ENCODE measurements at regions not wholly inside any gene's neighbourhood (a gene's known extent, or its start where the extent isn't known, plus 50 kb on each side); places are given as distances from the start of the nearest gene placed in this dataset.
"Not testable (repeated sequence)": the region's sequence is repeated elsewhere in the genome, so short reads cannot be mapped to it uniquely, and the experiment has no call there.

- no peak for DNase-seq
Observed at GRCh38 chr5:40112875-40113274, 566.8 kb upstream of the PTGER4 start.

GRCh38 chr5:40111036-40111435 lies 568.7 kb upstream of the PTGER4 start:
- DNase-seq: not testable (repeated sequence)

- DNase-seq: not testable (repeated sequence)
Observed at GRCh38 chr5:40108764-40109390, 570.8 kb upstream of the PTGER4 start.

GRCh38 chr5:40107786-40108185 lies 571.9 kb upstream of the PTGER4 start:
- not testable (repeated sequence) for DNase-seq

- DNase-seq: no peak
Observed at GRCh38 chr5:40106847-40107246, 572.9 kb upstream of the PTGER4 start.

- no peak for DNase-seq
Observed at GRCh38 chr5:40098313-40098712, 581.4 kb upstream of the PTGER4 start.

- DNase-seq: no peak
Observed at GRCh38 chr5:40093550-40093949, 586.2 kb upstream of the PTGER4 start.

GRCh38 chr5:40089269-40089668 lies 590.4 kb upstream of the PTGER4 start:
- DNase-seq: no peak

GRCh38 chr5:40084614-40085013 lies 595.1 kb upstream of the PTGER4 start:
- no peak for DNase-seq

- DNase-seq: no peak
Observed at GRCh38 chr5:40082313-40082712, 597.4 kb upstream of the PTGER4 start.

GRCh38 chr5:40080191-40080590 lies 599.5 kb upstream of the PTGER4 start:
- no peak for DNase-seq

- no peak for DNase-seq
Observed at GRCh38 chr5:40078898-40079575, 600.7 kb upstream of the PTGER4 start.

- no peak for DNase-seq
Observed at GRCh38 chr5:40074826-40075225, 604.9 kb upstream of the PTGER4 start.

- DNase-seq: no peak
Observed at GRCh38 chr5:40073927-40074326, 605.8 kb upstream of the PTGER4 start.

GRCh38 chr5:40071870-40072269 lies 607.8 kb upstream of the PTGER4 start:
- no peak for DNase-seq

- DNase-seq: no peak
Observed at GRCh38 chr5:40066616-40067015, 613.1 kb upstream of the PTGER4 start.

- no peak for DNase-seq
Observed at GRCh38 chr5:40052808-40053207, 626.9 kb upstream of the PTGER4 start.

GRCh38 chr5:40046792-40047191 lies 622.0 kb upstream of the DAB2 start:
- no peak for DNase-seq

- no peak for DNase-seq
Observed at GRCh38 chr5:40045429-40045828, 620.6 kb upstream of the DAB2 start.

- DNase-seq: no peak
Observed at GRCh38 chr5:40043916-40044315, 619.1 kb upstream of the DAB2 start.

- no peak for DNase-seq
Observed at GRCh38 chr5:40041452-40041851, 616.7 kb upstream of the DAB2 start.

- DNase-seq: no peak
Observed at GRCh38 chr5:40037713-40038112, 612.9 kb upstream of the DAB2 start.

- DNase-seq: no peak
Observed at GRCh38 chr5:40034441-40034840, 609.7 kb upstream of the DAB2 start.

GRCh38 chr5:40033411-40033810 lies 608.6 kb upstream of the DAB2 start:
- DNase-seq: peak; percentile 9 to 11

- no peak for DNase-seq
Observed at GRCh38 chr5:40033009-40033408, 608.2 kb upstream of the DAB2 start.
